NAMALWA (cell line): ENCODE measurements at regions not wholly inside any gene's neighbourhood (a gene's known extent, or its start where the extent isn't known, plus 50 kb on each side); places are given as distances from the start of the nearest gene placed in this dataset.

Experiments used
- DNase-seq: peaks from one replicate; pipeline ENCODE4 v3.0.0-alpha.2; 2015; ENCODE audit warnings: low spot score

- no peak for DNase-seq
These were observed 424.1 kb upstream of the TENM4 start for GRCh38 chr11:79864882-79865281.

DNA sequence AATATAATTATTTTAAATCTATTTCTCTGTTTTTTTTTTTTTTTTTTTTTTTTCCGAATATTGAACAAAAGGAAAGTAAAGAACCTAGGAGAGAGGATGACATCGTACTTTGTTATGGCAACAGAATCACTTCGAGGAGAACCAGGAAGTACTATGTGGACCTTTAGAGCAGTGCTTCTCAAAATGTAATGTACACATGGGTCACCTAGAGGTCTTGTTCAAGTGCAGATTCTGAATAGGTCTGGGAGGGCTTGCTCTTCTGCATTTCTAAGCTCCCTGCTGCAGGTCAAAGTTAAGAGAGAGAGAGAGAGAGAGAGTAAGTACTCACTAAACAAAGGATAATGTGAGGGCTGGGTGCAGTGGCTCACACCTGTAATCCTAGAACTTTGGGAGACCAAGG, 419.5 kb upstream of the TENM4 start:
- DNase-seq = no peak

DNA sequence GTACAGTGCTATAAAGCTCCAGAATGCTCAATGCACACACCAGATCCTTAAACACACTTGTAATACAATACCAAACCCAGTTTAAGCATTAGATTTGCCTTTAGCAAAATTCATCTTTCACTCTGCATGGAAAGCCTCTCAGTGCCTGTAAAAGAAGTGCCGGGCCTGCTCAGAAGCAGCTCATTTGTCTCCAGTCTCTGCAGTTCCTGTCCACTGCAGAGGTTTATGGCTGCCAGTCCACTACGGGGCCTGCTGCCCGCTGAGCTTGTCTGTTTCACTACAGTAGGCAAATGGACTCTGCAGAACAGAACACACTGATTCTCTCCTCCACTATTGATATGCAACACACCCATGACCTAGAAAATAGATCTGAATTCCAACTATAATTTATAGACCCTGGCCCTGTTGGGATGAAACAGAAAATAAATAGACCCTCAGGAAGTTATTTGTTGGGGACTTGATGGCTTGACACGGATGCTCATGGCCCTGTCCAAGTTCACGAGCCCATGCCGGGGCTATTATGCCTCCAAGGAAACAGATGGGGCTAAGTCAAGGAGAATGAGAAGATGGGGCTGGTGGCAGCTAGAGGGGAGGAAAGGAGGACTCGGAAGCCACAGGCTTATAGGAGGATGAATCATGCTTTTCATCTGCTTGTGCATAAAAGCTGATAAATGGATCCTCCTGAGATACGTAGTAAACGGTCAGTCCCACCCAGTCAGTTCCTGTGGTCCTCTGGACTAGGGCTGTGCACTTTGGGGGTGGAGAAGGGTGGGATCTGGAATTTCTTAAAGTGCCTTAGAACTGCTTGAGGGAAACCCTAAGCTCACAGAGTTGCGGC, 416.8 kb upstream of the TENM4 start:
- no peak for DNase-seq

GRCh38 chr11:79852176-79852575, 411.3 kb upstream of the TENM4 start:
- DNase-seq = no peak

- DNase-seq = no peak
These were observed 404.3 kb upstream of the TENM4 start for GRCh38 chr11:79845002-79845709.

DNA sequence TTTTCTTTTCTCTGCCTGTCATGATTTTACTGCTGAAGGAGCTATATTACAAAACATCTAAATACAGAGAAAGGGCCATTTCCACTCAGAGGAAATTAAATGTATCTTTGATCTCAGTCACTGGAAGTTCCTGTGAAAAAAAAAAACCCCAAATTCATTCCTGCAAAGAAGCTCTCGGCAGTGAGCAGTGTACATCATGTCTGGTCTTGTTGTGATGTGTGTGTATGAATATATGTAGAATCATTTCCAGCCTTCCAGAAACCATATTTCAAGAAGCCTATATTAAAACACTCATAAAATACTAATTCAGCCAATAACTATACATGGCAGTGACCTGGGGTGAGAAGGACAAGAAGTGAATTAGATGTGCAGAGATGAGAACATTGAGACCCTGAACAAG, 393.2 kb upstream of the TENM4 start:
- no peak for DNase-seq

GRCh38 chr11:79830446-79830845, 389.6 kb upstream of the TENM4 start:
- DNase-seq = no peak

GRCh38 chr11:79829891-79830290, 389.1 kb upstream of the TENM4 start:
- no peak for DNase-seq

GRCh38 chr11:79822766-79823165, 381.9 kb upstream of the TENM4 start:
- DNase-seq = no peak

GRCh38 chr11:79813551-79813950, 372.7 kb upstream of the TENM4 start:
- no peak for DNase-seq

DNA sequence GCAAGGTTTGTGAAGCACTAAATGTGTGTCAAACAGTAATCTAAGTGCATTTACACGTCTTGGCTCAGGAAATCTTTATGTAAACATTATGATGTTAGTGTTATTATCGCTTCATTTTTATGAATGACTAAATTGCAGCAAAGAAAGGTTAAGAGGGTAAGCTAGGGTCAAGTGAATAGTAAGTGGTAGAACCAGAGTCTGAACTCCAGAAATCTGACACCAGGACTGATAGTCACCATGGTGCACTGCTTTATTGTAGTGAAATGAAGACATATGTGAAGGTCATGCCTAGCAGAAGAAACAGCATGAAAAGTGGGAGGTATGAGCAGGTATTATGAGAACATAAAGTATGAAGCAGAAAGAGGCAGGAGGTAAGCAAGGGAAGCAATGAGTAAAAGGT, 368.7 kb upstream of the TENM4 start:
- DNase-seq = no peak

- no peak for DNase-seq
These were observed 366.7 kb upstream of the TENM4 start for GRCh38 chr11:79807506-79807905.

DNA sequence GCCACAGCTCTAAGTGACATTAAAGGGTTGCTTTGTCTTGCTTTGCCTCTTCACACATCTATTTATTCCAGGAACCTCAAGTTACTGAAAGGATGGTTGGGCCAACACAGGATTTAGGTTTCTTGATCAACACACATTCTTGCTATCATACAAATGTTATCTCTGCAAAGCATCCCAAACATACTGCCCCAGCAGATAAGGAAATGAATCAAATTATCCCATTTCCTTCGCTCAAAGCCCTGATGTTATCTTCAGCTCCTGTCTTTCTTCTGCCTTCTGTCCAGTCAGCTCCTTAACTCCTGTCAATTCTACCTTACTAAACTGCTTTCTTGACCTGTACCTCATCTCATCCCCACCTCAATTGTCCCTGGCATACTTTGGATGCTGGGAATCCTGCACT, 355.9 kb upstream of the TENM4 start:
- DNase-seq = no peak

DNA sequence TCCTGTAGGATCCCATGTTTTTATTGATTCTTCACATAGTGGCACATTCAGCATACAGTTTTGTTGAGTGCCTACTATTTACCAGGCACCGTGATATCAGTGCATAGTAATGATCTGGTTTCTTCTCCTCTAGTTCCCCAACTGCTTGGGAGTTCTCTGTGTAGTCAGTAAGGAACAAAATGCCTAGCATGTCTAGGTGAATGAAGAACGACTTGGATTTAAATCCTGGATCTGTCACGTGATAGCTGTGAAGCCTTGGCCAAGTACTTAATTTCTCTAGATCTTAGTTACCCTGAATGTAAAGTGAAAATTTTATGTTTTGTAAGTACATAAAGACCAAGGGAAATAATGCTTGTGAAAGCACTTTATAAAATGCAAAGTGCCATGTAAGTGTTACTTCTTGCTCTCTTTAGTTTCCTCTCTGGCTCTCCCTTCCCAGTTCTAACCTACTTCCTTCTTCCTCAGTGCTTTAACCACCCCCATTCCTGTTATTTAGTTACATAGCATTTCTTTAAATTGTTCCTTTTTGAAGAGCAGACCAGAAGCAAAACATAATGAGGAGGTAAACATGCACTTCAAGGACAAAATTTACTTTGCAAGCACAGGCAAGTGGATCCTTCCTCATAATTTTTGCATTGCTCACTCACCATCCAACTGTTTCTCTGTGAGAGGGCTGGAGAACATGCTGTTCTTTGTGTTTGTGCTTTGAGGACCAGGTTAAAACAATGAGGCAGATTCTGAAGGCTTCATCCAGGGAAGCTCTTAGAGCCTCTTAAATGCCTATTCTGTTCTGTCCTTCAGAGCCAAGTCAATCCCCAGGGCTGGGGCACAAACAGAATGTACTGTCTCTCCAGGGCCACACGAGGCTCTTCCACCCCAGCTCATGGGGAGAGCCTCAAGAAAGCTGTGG, 353.9 kb upstream of the TENM4 start:
- DNase-seq = no peak

DNA sequence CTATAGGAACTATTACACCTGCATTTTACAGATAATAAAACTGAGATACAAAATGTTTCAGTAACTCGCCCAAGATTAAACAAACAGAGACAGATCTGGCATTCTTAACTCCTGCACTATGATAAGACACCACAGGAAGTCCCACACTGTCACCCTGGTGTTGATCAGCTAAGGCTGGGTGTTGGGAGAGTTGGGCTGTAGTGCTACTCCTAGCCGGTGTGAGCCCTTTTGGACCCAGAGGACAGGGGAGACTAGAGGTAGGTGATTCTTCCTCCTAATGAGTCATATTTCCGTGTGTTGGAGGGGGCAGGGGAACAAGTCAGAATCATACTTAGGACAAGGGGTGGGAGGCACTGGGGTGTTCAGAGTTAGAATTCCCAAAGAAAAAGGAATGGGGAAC, 353.2 kb upstream of the TENM4 start:
- DNase-seq = no peak

- no peak for DNase-seq
These were observed 346.1 kb upstream of the TENM4 start for GRCh38 chr11:79786961-79787360.

GRCh38 chr11:79783833-79784232, 343.0 kb upstream of the TENM4 start:
- no peak for DNase-seq

DNA sequence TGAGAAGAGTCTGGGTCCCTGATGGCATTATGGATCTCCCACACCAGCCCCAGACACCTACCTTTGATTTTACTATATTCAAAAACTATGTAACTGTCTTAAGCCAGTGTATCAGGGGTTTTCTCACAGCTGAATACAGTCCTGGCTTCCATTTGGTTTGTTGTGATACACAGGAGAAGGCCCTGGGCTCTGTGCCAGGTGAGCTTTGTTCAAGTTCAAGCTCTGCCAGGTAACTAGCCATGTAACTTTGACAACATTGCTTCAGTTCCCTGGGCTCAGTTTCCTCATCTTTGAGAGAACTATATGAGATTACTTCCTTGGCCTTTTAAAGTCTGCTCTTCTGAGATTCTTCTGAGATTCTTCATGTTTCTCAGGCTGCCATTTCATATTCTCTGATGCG, 327.5 kb upstream of the TENM4 start:
- no peak for DNase-seq

DNA sequence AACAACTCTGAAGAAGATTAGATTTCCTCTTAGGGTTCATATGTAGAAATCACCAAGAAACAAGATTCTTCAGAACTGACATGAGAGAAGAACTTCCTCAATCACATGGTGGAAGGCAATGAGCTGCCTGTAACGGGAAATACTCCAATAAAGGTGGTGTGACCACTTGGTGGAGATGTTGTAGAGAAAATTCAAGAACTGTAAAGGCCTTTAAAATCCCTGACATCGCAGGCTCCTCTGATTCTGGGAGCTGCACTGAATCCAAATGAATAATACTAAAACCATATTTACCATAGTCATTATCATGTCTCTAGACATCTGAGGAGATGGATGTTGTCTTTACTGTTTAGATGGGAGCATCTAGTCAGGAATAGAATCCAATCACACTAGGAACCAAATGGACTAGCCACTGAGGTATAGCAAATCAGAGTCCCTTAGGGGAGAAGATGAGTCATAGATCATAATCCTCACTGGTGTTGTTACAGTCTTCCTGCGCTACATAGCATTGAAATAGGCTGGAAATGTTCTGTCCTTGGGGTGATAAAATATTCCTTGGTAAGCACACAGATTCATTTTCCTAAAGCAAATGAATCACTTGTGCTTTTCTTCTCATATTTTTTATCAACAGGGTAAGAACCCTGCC, 321.6 kb upstream of the TENM4 start:
- no peak for DNase-seq

GRCh38 chr11:79758325-79758724, 317.5 kb upstream of the TENM4 start:
- no peak for DNase-seq

DNA sequence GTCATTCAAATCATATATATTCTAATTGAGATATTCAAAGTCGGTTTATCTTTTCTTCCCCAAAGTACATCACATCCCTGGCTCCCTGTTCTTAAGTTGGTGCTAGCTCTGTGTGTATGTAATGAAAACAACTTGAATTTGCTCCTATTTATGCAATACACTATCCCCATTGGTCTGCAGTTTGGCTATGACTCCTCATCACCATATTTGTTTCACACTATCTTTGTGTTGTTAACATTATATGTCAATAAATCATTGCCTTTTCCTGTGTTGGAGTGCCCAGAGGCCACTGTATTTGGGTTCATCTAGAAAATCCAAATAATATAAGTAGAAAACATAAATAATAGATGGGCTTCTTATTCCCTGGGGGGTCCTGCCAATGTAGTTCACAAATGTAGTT, 306.6 kb upstream of the TENM4 start:
- no peak for DNase-seq

DNA sequence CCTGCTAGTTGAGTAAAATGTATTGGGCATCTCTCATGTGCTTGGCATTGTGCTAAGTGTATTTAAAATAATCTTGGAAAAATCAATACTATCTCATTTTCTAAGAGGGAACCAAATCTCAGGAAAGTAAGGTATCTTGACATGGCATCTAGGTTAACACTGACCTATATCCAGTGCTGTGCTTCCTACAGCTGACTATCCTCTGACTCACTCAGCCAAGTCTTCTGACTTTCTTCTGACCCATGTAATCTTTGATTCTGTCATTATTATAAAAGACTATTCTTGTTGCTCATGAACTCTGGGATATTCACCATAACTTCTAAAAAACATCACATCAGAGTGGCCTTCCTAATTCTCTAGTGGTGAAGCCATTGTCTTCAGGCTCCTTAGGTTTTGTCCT, 304.1 kb upstream of the TENM4 start:
- no peak for DNase-seq
